Stimulated activated naive CD8-positive, alpha-beta T cell treated with anti-CD3 and anti-CD28 coated beads, Interleukin-15, amount 100 ng/mL, for 72 hours (primary cell): ENCODE measurements at regions not wholly inside any gene's neighbourhood (a gene's known extent, or its start where the extent isn't known, plus 50 kb on each side); places are given as distances from the start of the nearest gene placed in this dataset.
A peak's percentile ranks its signal among the peaks of the same experiment; 100 is the strongest.
"Not testable (repeated sequence)": the region's sequence is repeated elsewhere in the genome, so short reads cannot be mapped to it uniquely, and the experiment has no call there.

Experiments
- ATAC-seq: fragments of 150-1000 bp; cut with Tn5 transposase; 2 replicates; pipeline ENCODE4 v1.10.0; 2021; ENCODE audit warnings: mild to moderate bottlenecking, moderate library complexity
- DNase-seq, 2 donors: peaks; one replicate each; pipeline ENCODE4 v3.0.0; 2021 to 2022
- H3K27ac Mint-ChIP-seq, 2 donors: one replicate each; pipeline ENCODE4 v1.8.0; 2022; ENCODE audit warnings: mild to moderate bottlenecking in 2 of 2, mixed read lengths in 2 of 2, moderate library complexity in 2 of 2
- H3K27me3 Mint-ChIP-seq: one replicate; pipeline ENCODE4 v1.8.0; 2022; ENCODE audit warnings: mixed read lengths
- H3K4me1 Mint-ChIP-seq: one replicate; pipeline ENCODE4 v1.8.0; 2022; ENCODE audit warnings: mild to moderate bottlenecking, mixed read lengths
- H3K4me3 Mint-ChIP-seq, 2 donors: one replicate each; pipeline ENCODE4 v1.8.0; 2022; ENCODE audit warnings: mild to moderate bottlenecking in 2 of 2, mixed read lengths in 2 of 2, moderate library complexity in 1 of 2
- H3K9me3 Mint-ChIP-seq, 2 donors: one replicate each; pipeline ENCODE4 v1.8.0; 2022; ENCODE audit warnings: mixed read lengths in 2 of 2

GRCh38 chr1:43038232-43038935 is 79.7 kb upstream of the SLC2A1 start:
- Mint-ChIP-seq H3K27me3 (no peaks in the 10 kb centered on the region), H3K27ac (peak overlapping the region in 1 of 2 donors; percentile 52), H3K4me3 (no peak overlapping the region), H3K4me1 (peaks cover 11% of the 10 kb centered on the region), H3K9me3 (no peaks in the 10 kb centered on the region)
- no peak for DNase-seq
- no peak for ATAC-seq

- Mint-ChIP-seq H3K4me3 (no peak overlapping the region), H3K27me3 (no peaks in the 10 kb centered on the region), H3K4me1 (peaks cover 11% of the 10 kb centered on the region), H3K27ac (peak overlapping the region in 1 of 2 donors; percentile 54), H3K9me3 (no peaks in the 10 kb centered on the region)
- ATAC-seq (no peak), DNase-seq (no peak)
Observed at GRCh38 chr1:43037466-43037865, 78.8 kb upstream of the SLC2A1 start.

- Mint-ChIP-seq H3K27ac (no peak overlapping the region), H3K27me3 (no peaks in the 10 kb centered on the region), H3K9me3 (no peaks in the 10 kb centered on the region), H3K4me1 (peaks cover 11% of the 10 kb centered on the region), H3K4me3 (no peak overlapping the region)
- ATAC-seq (no peak), DNase-seq (no peak)
Observed at GRCh38 chr1:43036932-43037331, 78.3 kb upstream of the SLC2A1 start.

GRCh38 chr1:43035821-43036741 is 77.4 kb upstream of the SLC2A1 start:
- DNase-seq (no peak), ATAC-seq (no peak)
- H3K4me1 Mint-ChIP-seq, result peaks cover 11% of the 10 kb centered on the region
- no peaks in the 10 kb centered on the region for H3K27me3 Mint-ChIP-seq
- no peaks in the 10 kb centered on the region for H3K9me3 Mint-ChIP-seq
- H3K27ac Mint-ChIP-seq, result peak overlapping the region in 1 of 2 donors; percentile 52
- H3K4me3 Mint-ChIP-seq, result no peak overlapping the region

GRCh38 chr1:43034778-43035177 is 76.1 kb upstream of the SLC2A1 start:
- peak overlapping the region in 1 of 2 donors; percentile 50 for H3K4me3 Mint-ChIP-seq
- ATAC-seq, result no peak

GRCh38 chr1:43034195-43034658 is 75.6 kb upstream of the SLC2A1 start:
- H3K4me1 Mint-ChIP-seq, result peaks cover 11% of the 10 kb centered on the region
- ATAC-seq (no peak), DNase-seq (no peak)
- H3K27ac Mint-ChIP-seq, result peak overlapping the region; percentile 95 to 96
- peak overlapping the region in 1 of 2 donors; percentile 50 for H3K4me3 Mint-ChIP-seq
- no peaks in the 10 kb centered on the region for H3K27me3 Mint-ChIP-seq
- no peaks in the 10 kb centered on the region for H3K9me3 Mint-ChIP-seq

More at GRCh38 chr1:43034778-43035177, 76.1 kb upstream of the SLC2A1 start:
- Mint-ChIP-seq H3K9me3 (no peaks in the 10 kb centered on the region), H3K27ac (peak overlapping the region; percentile 95 to 96), H3K4me1 (peaks cover 11% of the 10 kb centered on the region), H3K27me3 (no peaks in the 10 kb centered on the region)
- peak in 1 of 2 donors; percentile 10 for DNase-seq

GRCh38 chr1:43031316-43032203 is 72.9 kb upstream of the SLC2A1 start:
- Mint-ChIP-seq H3K4me3 (no peak overlapping the region), H3K9me3 (no peaks in the 10 kb centered on the region), H3K27ac (no peak overlapping the region), H3K27me3 (no peaks in the 10 kb centered on the region), H3K4me1 (peaks cover 11% of the 10 kb centered on the region)
- no peak for DNase-seq
- ATAC-seq, result no peak

GRCh38 chr1:43024905-43025304 is 66.2 kb upstream of the SLC2A1 start:
- DNase-seq, result no peak
- H3K4me3 Mint-ChIP-seq, result no peak overlapping the region
- no peaks in the 10 kb centered on the region for H3K4me1 Mint-ChIP-seq
- no peaks in the 10 kb centered on the region for H3K9me3 Mint-ChIP-seq
- no peak for ATAC-seq
- no peaks in the 10 kb centered on the region for H3K27me3 Mint-ChIP-seq
- H3K27ac Mint-ChIP-seq, result no peak overlapping the region

- DNase-seq (no peak), ATAC-seq (no peak)
- Mint-ChIP-seq H3K27me3 (no peaks in the 10 kb centered on the region), H3K4me3 (no peak overlapping the region), H3K4me1 (no peaks in the 10 kb centered on the region), H3K27ac (peak overlapping the region in 1 of 2 donors; percentile 6), H3K9me3 (no peaks in the 10 kb centered on the region)
Observed at GRCh38 chr1:43021547-43022474, 63.1 kb upstream of the SLC2A1 start.

- ATAC-seq, result no peak
- DNase-seq, result no peak
- Mint-ChIP-seq H3K4me3 (no peak overlapping the region), H3K27me3 (no peaks in the 10 kb centered on the region), H3K9me3 (no peaks in the 10 kb centered on the region), H3K27ac (no peak overlapping the region), H3K4me1 (no peaks in the 10 kb centered on the region)
Observed at GRCh38 chr1:43019226-43019625, 60.6 kb upstream of the SLC2A1 start.

GRCh38 chr1:43018121-43018520 is 59.5 kb upstream of the SLC2A1 start:
- Mint-ChIP-seq H3K27me3 (peaks cover 3% of the 10 kb centered on the region), H3K27ac (no peak overlapping the region), H3K4me3 (no peak overlapping the region), H3K9me3 (no peaks in the 10 kb centered on the region), H3K4me1 (no peaks in the 10 kb centered on the region)
- ATAC-seq (no peak), DNase-seq (no peak)

GRCh38 chr1:43015269-43015668 is 56.6 kb upstream of the SLC2A1 start:
- no peak overlapping the region for H3K27ac Mint-ChIP-seq
- DNase-seq (no peak), ATAC-seq (no peak)
- no peak overlapping the region for H3K4me3 Mint-ChIP-seq
- H3K9me3 Mint-ChIP-seq, result no peaks in the 10 kb centered on the region
- H3K4me1 Mint-ChIP-seq, result no peaks in the 10 kb centered on the region
- peaks cover 8% of the 10 kb centered on the region for H3K27me3 Mint-ChIP-seq

GRCh38 chr1:43014579-43014978 is 55.9 kb upstream of the SLC2A1 start:
- not testable (repeated sequence) for H3K27me3 Mint-ChIP-seq, H3K4me1 Mint-ChIP-seq, H3K4me3 Mint-ChIP-seq, H3K9me3 Mint-ChIP-seq, DNase-seq, ATAC-seq, H3K27ac Mint-ChIP-seq

- Mint-ChIP-seq H3K9me3 (no peaks in the 10 kb centered on the region), H3K4me1 (no peaks in the 10 kb centered on the region), H3K27me3 (peaks cover 19% of the 10 kb centered on the region), H3K4me3 (no peak overlapping the region), H3K27ac (no peak overlapping the region)
- ATAC-seq (no peak), DNase-seq (no peak)
Observed at GRCh38 chr1:43011020-43011419, 52.4 kb upstream of the SLC2A1 start.
